ENCODE measurements at regions not wholly inside any gene's neighbourhood (a gene's known extent, or its start where the extent isn't known, plus 50 kb on each side); places are given as distances from the start of the nearest gene placed in this dataset.
A peak's percentile ranks its signal among the peaks of the same experiment; 100 is the strongest.

GRCh38 chr6:137647762-137648447 is 153.7 kb upstream of the OLIG3 start:
- H3K36me3 Mint-ChIP-seq (ENCODE audit: insufficient read depth, unreplicated experiment): no peaks in the 10 kb centered on the region
- peak overlapping the region; percentile 66 for H3K4me3 Mint-ChIP-seq (ENCODE audit: unreplicated experiment)
- ChIA-PET POLR2A (no interaction called here), CTCF (no interaction called here)
- H3K4me1 ChIP-seq: peaks cover 36% of the 10 kb centered on the region
- no peak for TF ChIP-seq CTCF (IDR thresholded peaks at IDR 0.05; ENCODE audit: insufficient read depth in 1 of 2, low read depth in 1 of 2, low read length in 1 of 2, severe bottlenecking in 1 of 2, unreplicated experiment in 1 of 2)
- H3K27me3 Mint-ChIP-seq (ENCODE audit: insufficient read depth, unreplicated experiment): no peaks in the 10 kb centered on the region
- no peak overlapping the region for H3K4me3 ChIP-seq (ENCODE audit: low read depth, low read length)
- peaks cover 37% of the 10 kb centered on the region for H3K9me3 ChIP-seq
- H3K27ac Mint-ChIP-seq (ENCODE audit: unreplicated experiment): peak overlapping the region; percentile 90
- BruUV-seq (replicated peaks): TSS peak; percentile 63
- intact Hi-C loops (cut with micrococcal nuclease; ENCODE audit: unreplicated experiment): loop anchor here (5.0 to 10.0 kb wide), 2 partner anchors 219 to 683 kb away; partner anchors contain the start of gene TNFAIP3
- no peaks in the 10 kb centered on the region for H3K27me3 ChIP-seq (replicated peaks; ENCODE audit: control insufficient read depth, insufficient read depth, low read length)
- peaks cover 35% of the 10 kb centered on the region for H3K4me1 Mint-ChIP-seq (ENCODE audit: low read depth, unreplicated experiment)
- no peaks in the 10 kb centered on the region; the same call in 1 of the 2 replicates for H3K36me3 ChIP-seq (ENCODE audit: control insufficient read depth, insufficient read depth, low read length)
- no peak for DNase-seq
- peaks cover 34% of the 10 kb centered on the region for H3K9me3 Mint-ChIP-seq (ENCODE audit: unreplicated experiment)

GRCh38 chr6:137650720-137651119 is 156.5 kb upstream of the OLIG3 start:
- Histone ChIP-seq H3K36me3 (ENCODE audit: control insufficient read depth, insufficient read depth, low read length) (no peaks in the 10 kb centered on the region; the same call in 1 of the 2 replicates), H3K4me3 (ENCODE audit: low read depth, low read length) (no peak overlapping the region), H3K9me3 (peaks cover 59% of the 10 kb centered on the region), H3K27me3 (replicated peaks; ENCODE audit: control insufficient read depth, insufficient read depth, low read length) (no peaks in the 10 kb centered on the region), H3K4me1 (peaks cover 36% of the 10 kb centered on the region)
- Mint-ChIP-seq H3K4me1 (ENCODE audit: low read depth, unreplicated experiment) (peaks cover 35% of the 10 kb centered on the region), H3K27ac (ENCODE audit: unreplicated experiment) (no peak overlapping the region), H3K4me3 (ENCODE audit: unreplicated experiment) (no peak overlapping the region), H3K36me3 (ENCODE audit: insufficient read depth, unreplicated experiment) (peaks cover 3% of the 10 kb centered on the region), H3K9me3 (ENCODE audit: unreplicated experiment) (peaks cover 29% of the 10 kb centered on the region), H3K27me3 (ENCODE audit: insufficient read depth, unreplicated experiment) (no peaks in the 10 kb centered on the region)
- no TSS peak for BruUV-seq (replicated peaks)
- intact Hi-C loops (cut with micrococcal nuclease; ENCODE audit: unreplicated experiment): no loop called here
- ChIA-PET CTCF (no interaction called here), POLR2A (no interaction called here)
- no peak for TF ChIP-seq CTCF (IDR thresholded peaks at IDR 0.05; ENCODE audit: insufficient read depth in 1 of 2, low read depth in 1 of 2, low read length in 1 of 2, severe bottlenecking in 1 of 2, unreplicated experiment in 1 of 2)
- DNase-seq: no peak

- H3K36me3 ChIP-seq (ENCODE audit: control insufficient read depth, insufficient read depth, low read length): no peaks in the 10 kb centered on the region; the same call in 1 of the 2 replicates
- peaks cover 59% of the 10 kb centered on the region for H3K9me3 ChIP-seq
- H3K27ac Mint-ChIP-seq (ENCODE audit: unreplicated experiment): peak overlapping the region; percentile 42
- intact Hi-C loops (cut with micrococcal nuclease; ENCODE audit: unreplicated experiment): no loop called here
- no peaks in the 10 kb centered on the region for H3K27me3 Mint-ChIP-seq (ENCODE audit: insufficient read depth, unreplicated experiment)
- peaks cover 7% of the 10 kb centered on the region for H3K36me3 Mint-ChIP-seq (ENCODE audit: insufficient read depth, unreplicated experiment)
- peaks cover 39% of the 10 kb centered on the region for H3K4me1 ChIP-seq
- H3K27me3 ChIP-seq (replicated peaks; ENCODE audit: control insufficient read depth, insufficient read depth, low read length): no peaks in the 10 kb centered on the region
- no TSS peak for BruUV-seq (replicated peaks)
- peaks cover 35% of the 10 kb centered on the region for H3K4me1 Mint-ChIP-seq (ENCODE audit: low read depth, unreplicated experiment)
- ChIA-PET CTCF (no interaction called here), POLR2A (no interaction called here)
- H3K4me3 ChIP-seq (ENCODE audit: low read depth, low read length): no peak overlapping the region
- no peak for DNase-seq
- no peak for TF ChIP-seq CTCF (IDR thresholded peaks at IDR 0.05; ENCODE audit: insufficient read depth in 1 of 2, low read depth in 1 of 2, low read length in 1 of 2, severe bottlenecking in 1 of 2, unreplicated experiment in 1 of 2)
- peaks cover 27% of the 10 kb centered on the region for H3K9me3 Mint-ChIP-seq (ENCODE audit: unreplicated experiment)
- H3K4me3 Mint-ChIP-seq (ENCODE audit: unreplicated experiment): no peak overlapping the region
These were observed 157.0 kb upstream of the OLIG3 start for GRCh38 chr6:137651178-137651577.

Measured in Caco-2 (cell line).